IPS DF 6.9 (cell line): ENCODE measurements at regions not wholly inside any gene's neighbourhood (a gene's known extent, or its start where the extent isn't known, plus 50 kb on each side); places are given as distances from the start of the nearest gene placed in this dataset.

Experiments used
- DNase-seq: peaks from one replicate; pipeline ENCODE4 v3.0.0-alpha.2; 2013; ENCODE audit warnings: low read depth, low spot score
- H3K27ac ChIP-seq: one replicate; pipeline ENCODE4 v1.5.1; 2013; ENCODE audit warnings: low read length, control low read depth
- H3K27me3 ChIP-seq: 2 replicates; pipeline ENCODE4 v1.6.1; 2013; ENCODE audit warnings: mild to moderate bottlenecking, low read length; ENCODE audit not compliant: control insufficient read depth, insufficient read depth
- H3K36me3 ChIP-seq: 2 replicates; pipeline ENCODE4 v1.6.1; 2013; ENCODE audit warnings: low read length; ENCODE audit not compliant: control insufficient read depth, insufficient read depth
- H3K4me1 ChIP-seq: 2 replicates; pipeline ENCODE4 v1.6.1; 2013; ENCODE audit warnings: low read length; ENCODE audit not compliant: control insufficient read depth, insufficient read depth
- H3K4me3 ChIP-seq: 2 replicates; pipeline ENCODE4 v1.5.1; 2013; ENCODE audit warnings: mild to moderate bottlenecking, low read length
- H3K9me3 ChIP-seq: 2 replicates; pipeline ENCODE4 v1.6.1; 2013; ENCODE audit warnings: low read length, inconsistent platforms; ENCODE audit not compliant: control insufficient read depth, insufficient read depth
- WGBS: extraction: QIAGEN DNeasy Blood & Tissue Kit; methylation state at CpG from one replicate; pipeline ENCODE4 v1.1.7; 2013; ENCODE audit warnings: mixed read lengths, missing lambda C conversion rate; ENCODE audit not compliant: insufficient read length, insufficient coverage; 5-methylcytosine and 5-hydroxymethylcytosine counted together

- no peak for DNase-seq
These were observed 314.7 kb upstream of the ALCAM start for GRCh38 chr3:105051972-105052371.

GRCh38 chr3:105062853-105063252 is 303.9 kb upstream of the ALCAM start:
- WGBS, result 50% methylated on average over 2 of the region's 3 CpGs
- Histone ChIP-seq H3K4me3 (no peak overlapping the region), H3K9me3 (0 out of 2 replicates have a peak, but pooled peaks cover 1% of the 10 kb centered on the region), H3K4me1 (no peaks in the 10 kb centered on the region), H3K27ac (no peak overlapping the region), H3K36me3 (no peaks in the 10 kb centered on the region), H3K27me3 (no peaks in the 10 kb centered on the region)
- DNase-seq, result no peak

More at GRCh38 chr3:105051972-105052371, 314.7 kb upstream of the ALCAM start:
- Histone ChIP-seq H3K4me1 (no peaks in the 10 kb centered on the region), H3K36me3 (no peaks in the 10 kb centered on the region), H3K4me3 (no peak overlapping the region), H3K9me3 (no peaks in the 10 kb centered on the region), H3K27me3 (no peaks in the 10 kb centered on the region), H3K27ac (no peak overlapping the region)
- no CpG with 5 or more reads among the region's 1 CpG for WGBS

- Histone ChIP-seq H3K27me3 (no peaks in the 10 kb centered on the region), H3K4me1 (no peaks in the 10 kb centered on the region), H3K36me3 (no peaks in the 10 kb centered on the region), H3K9me3 (0 out of 2 replicates have a peak, but pooled peaks cover 1% of the 10 kb centered on the region), H3K27ac (no peak overlapping the region), H3K4me3 (no peak overlapping the region)
- no peak for DNase-seq
- no CpG with 5 or more reads among the region's 8 CpGs for WGBS
These were observed 300.5 kb upstream of the ALCAM start for GRCh38 chr3:105065895-105066839.

GRCh38 chr3:105067361-105067760 is 299.3 kb upstream of the ALCAM start:
- H3K36me3 ChIP-seq, result no peaks in the 10 kb centered on the region
- no peaks in the 10 kb centered on the region for H3K27me3 ChIP-seq
- H3K4me1 ChIP-seq, result no peaks in the 10 kb centered on the region
- H3K27ac ChIP-seq, result no peak overlapping the region
- no CpG with 5 or more reads among the region's 3 CpGs for WGBS
- DNase-seq, result no peak
- H3K4me3 ChIP-seq, result no peak overlapping the region
- H3K9me3 ChIP-seq, result 0 out of 2 replicates have a peak, but pooled peaks cover 1% of the 10 kb centered on the region

GRCh38 chr3:105077060-105077822 is 289.5 kb upstream of the ALCAM start:
- H3K36me3 ChIP-seq, result no peaks in the 10 kb centered on the region
- no peaks in the 10 kb centered on the region for H3K27me3 ChIP-seq
- WGBS, result no CpG with 5 or more reads among the region's 4 CpGs
- no peaks in the 10 kb centered on the region for H3K9me3 ChIP-seq
- H3K4me1 ChIP-seq, result no peaks in the 10 kb centered on the region
- no peak for DNase-seq
- H3K4me3 ChIP-seq, result no peak overlapping the region
- no peak overlapping the region for H3K27ac ChIP-seq

GRCh38 chr3:105083945-105084344 is 282.8 kb upstream of the ALCAM start:
- DNase-seq, result no peak
- H3K27me3 ChIP-seq, result no peaks in the 10 kb centered on the region
- H3K4me3 ChIP-seq, result no peak overlapping the region
- no peaks in the 10 kb centered on the region for H3K9me3 ChIP-seq
- H3K4me1 ChIP-seq, result no peaks in the 10 kb centered on the region
- H3K27ac ChIP-seq, result no peak overlapping the region
- WGBS, result no CpG with 5 or more reads among the region's 1 CpG
- H3K36me3 ChIP-seq, result no peaks in the 10 kb centered on the region

- DNase-seq, result no peak
- no peak overlapping the region for H3K27ac ChIP-seq
- no peak overlapping the region for H3K4me3 ChIP-seq
- no peaks in the 10 kb centered on the region for H3K4me1 ChIP-seq
- H3K9me3 ChIP-seq, result no peaks in the 10 kb centered on the region
- H3K27me3 ChIP-seq, result no peaks in the 10 kb centered on the region
- no peaks in the 10 kb centered on the region for H3K36me3 ChIP-seq
These were observed 281.2 kb upstream of the ALCAM start for GRCh38 chr3:105085506-105085905.

- H3K4me3 ChIP-seq, result no peak overlapping the region
- H3K9me3 ChIP-seq, result no peaks in the 10 kb centered on the region
- WGBS, result no CpG with 5 or more reads among the region's 7 CpGs
- DNase-seq, result no peak
- H3K27ac ChIP-seq, result no peak overlapping the region
- H3K36me3 ChIP-seq, result no peaks in the 10 kb centered on the region
- H3K4me1 ChIP-seq, result no peaks in the 10 kb centered on the region
- no peaks in the 10 kb centered on the region for H3K27me3 ChIP-seq
These were observed 273.1 kb upstream of the ALCAM start for GRCh38 chr3:105093371-105094252.

- no peaks in the 10 kb centered on the region for H3K27me3 ChIP-seq
- H3K4me3 ChIP-seq, result no peak overlapping the region
- H3K4me1 ChIP-seq, result no peaks in the 10 kb centered on the region
- H3K36me3 ChIP-seq, result no peaks in the 10 kb centered on the region
- WGBS, result no CpG with 5 or more reads among the region's 3 CpGs
- no peaks in the 10 kb centered on the region for H3K9me3 ChIP-seq
- DNase-seq, result no peak
- H3K27ac ChIP-seq, result no peak overlapping the region
These were observed 272.1 kb upstream of the ALCAM start for GRCh38 chr3:105094588-105094987.

- H3K36me3 ChIP-seq, result no peaks in the 10 kb centered on the region
- H3K9me3 ChIP-seq, result no peaks in the 10 kb centered on the region
- no peak overlapping the region for H3K27ac ChIP-seq
- WGBS, result no CpG with 5 or more reads among the region's 3 CpGs
- H3K27me3 ChIP-seq, result no peaks in the 10 kb centered on the region
- no peak for DNase-seq
- no peaks in the 10 kb centered on the region for H3K4me1 ChIP-seq
- H3K4me3 ChIP-seq, result no peak overlapping the region
These were observed 270.6 kb upstream of the ALCAM start for GRCh38 chr3:105096071-105096470.
